SK-N-SH (cell line): ENCODE measurements at regions not wholly inside any gene's neighbourhood (a gene's known extent, or its start where the extent isn't known, plus 50 kb on each side); places are given as distances from the start of the nearest gene placed in this dataset.

Experiments
- CTCF ChIA-PET: fragments of 300-600, 350-600 bp; formaldehyde crosslinking; extraction: SDS; loops from one replicate; lab custom pipeline; 2021; lab: Yijun Ruan, JAX
- POLR2A ChIA-PET: fragments of 350-600 bp; sonication (Branson Sonifier 250); formaldehyde crosslinking; extraction: SDS; loops from one replicate; lab custom pipeline; 2020; ENCODE audit warnings: antibody characterized with exemption, inconsistent platforms; lab: Yijun Ruan, JAX
- DNase-seq: peaks from one replicate; pipeline ENCODE4 v3.0.0; 2012
- H2AFZ ChIP-seq: fragments of 200-600 bp; sonication (generic); 2 replicates; pipeline ENCODE4 v1.8.1; 2016; ENCODE audit warnings: antibody characterized with exemption, mild to moderate bottlenecking, low read depth
- H3F3A ChIP-seq: fragments of 200-600 bp; sonication (generic); replicated peaks from 2 replicates; pipeline ENCODE3; 2016; ENCODE audit warnings: antibody characterized with exemption, mild to moderate bottlenecking; ENCODE audit not compliant: insufficient read depth
- H3K27ac ChIP-seq, 2 experiments: fragments of 200-500 bp in 1 of 2; fragments of 200-600 bp in 1 of 2; sonication (Bioruptor generic) in 1 of 2; sonication (generic), shearing (Covaris generic) in 1 of 2; 2 replicates each; pipeline versions ENCODE4 v1.5.1 to v1.6.1; 2014 to 2016; ENCODE audit warnings: low read depth in 2 of 2, inconsistent platforms in 1 of 2, low read length in 1 of 2, mild to moderate bottlenecking in 1 of 2, mixed read lengths in 1 of 2
- H3K27me3 ChIP-seq: fragments of 200-600 bp; sonication (generic), shearing (Covaris generic); 2 replicates; pipeline ENCODE4 v1.6.1; 2016; ENCODE audit warnings: mixed run types; ENCODE audit not compliant: insufficient read depth
- H3K36me3 ChIP-seq, 2 experiments: fragments of 200-500 bp in 1 of 2; fragments of 200-600 bp in 1 of 2; sonication (Bioruptor generic) in 1 of 2; sonication (generic) in 1 of 2; replicated peaks in 1 of 2; 2 replicates each; pipeline versions ENCODE3 to v1.5.1; 2014 to 2016; ENCODE audit warnings: low read length in 1 of 2, mild to moderate bottlenecking in 1 of 2; ENCODE audit not compliant: insufficient read depth in 2 of 2, control insufficient read depth in 1 of 2
- H3K4me1 ChIP-seq, 2 experiments: fragments of 200-500 bp in 1 of 2; fragments of 200-600 bp in 1 of 2; sonication (Bioruptor generic) in 1 of 2; sonication (generic), shearing (Covaris generic) in 1 of 2; 2 replicates each; pipeline versions ENCODE4 v1.5.1 to v1.6.1; 2014 to 2016; ENCODE audit warnings: low read depth in 1 of 2, low read length in 1 of 2, mixed run types in 1 of 2; ENCODE audit not compliant: insufficient read depth in 2 of 2, control insufficient read depth in 1 of 2
- H3K4me2 ChIP-seq: fragments of 200-600 bp; sonication (generic), shearing (Covaris generic); 2 replicates; pipeline ENCODE4 v1.6.1; 2017; ENCODE audit warnings: mixed run types
- H3K4me3 ChIP-seq, 2 experiments: fragments of 200-500 bp in 1 of 2; fragments of 200-600 bp in 1 of 2; sonication (Bioruptor generic) in 1 of 2; sonication (generic), shearing (Covaris generic) in 1 of 2; 2 replicates each; pipeline versions ENCODE4 v1.5.1 to v1.8.1; 2014 to 2016; ENCODE audit warnings: low read depth in 2 of 2, inconsistent platforms in 1 of 2, low read length in 1 of 2, mild to moderate bottlenecking in 1 of 2, mixed read lengths in 1 of 2, moderate library complexity in 1 of 2
- H3K79me2 ChIP-seq: fragments of 200-600 bp; sonication (generic); 2 replicates; pipeline ENCODE4 v1.8.1; 2017; ENCODE audit warnings: mild to moderate bottlenecking; ENCODE audit not compliant: insufficient read depth
- H3K9ac ChIP-seq: fragments of 200-600 bp; sonication (generic); 2 replicates; pipeline ENCODE4 v1.6.1; 2017; ENCODE audit warnings: mixed run types
- H3K9me2 ChIP-seq: fragments of 200-600 bp; sonication (generic); 2 replicates; pipeline ENCODE4 v1.6.1; 2017; ENCODE audit warnings: mixed run types
- H3K9me3 ChIP-seq: fragments of 200-600 bp; sonication (generic); 2 replicates; pipeline ENCODE4 v1.6.1; 2017; ENCODE audit warnings: mixed run types, mild to moderate bottlenecking, moderate library complexity
- H4K20me1 ChIP-seq: fragments of 200-600 bp; sonication (generic); 2 replicates; pipeline ENCODE4 v1.6.1; 2017; ENCODE audit warnings: mild to moderate bottlenecking, mixed run types; ENCODE audit not compliant: insufficient read depth
- CTCF ChIP-seq: fragments of 200-600 bp; sonication (generic); IDR thresholded peaks from 2 replicates; pipeline ENCODE4 v1.6.1; 2017; ENCODE audit warnings: antibody characterized with exemption, mild to moderate bottlenecking, moderate library complexity
- ELF1 ChIP-seq: IDR thresholded peaks from 2 replicates; pipeline ENCODE4 v1.4.0; 2012
- FOSL2 ChIP-seq: IDR thresholded peaks from 2 replicates; pipeline ENCODE4 v1.4.0; 2012; ENCODE audit warnings: low read depth, mild to moderate bottlenecking, moderate library complexity, borderline replicate concordance
- FOXM1 ChIP-seq: IDR thresholded peaks from 2 replicates; pipeline ENCODE4 v1.4.0; 2012; ENCODE audit warnings: low read depth, mild to moderate bottlenecking
- GATA2 ChIP-seq: sonication (generic); formaldehyde crosslinking; IDR thresholded peaks from 2 replicates; pipeline ENCODE4 v1.5.0; 2020; ENCODE audit warnings: mild to moderate bottlenecking, missing genetic modification reagents
- MXI1 ChIP-seq: IDR thresholded peaks from 2 replicates; pipeline ENCODE4 v1.6.1; 2012; ENCODE audit warnings: mild to moderate bottlenecking, low read depth, low read length, improper control_type of control experiment
- NFIC ChIP-seq: IDR thresholded peaks from 2 replicates; pipeline ENCODE4 v1.4.0; 2012; ENCODE audit warnings: borderline replicate concordance
- PBX3 ChIP-seq: IDR thresholded peaks from 2 replicates; pipeline ENCODE4; 2012
- SIN3A ChIP-seq: IDR thresholded peaks from 2 replicates; pipeline ENCODE4 v1.6.1; 2012; ENCODE audit warnings: low read depth, mild to moderate bottlenecking, low read length, moderate library complexity, borderline replicate concordance
- TAF1 ChIP-seq: IDR thresholded peaks from 2 replicates; pipeline ENCODE4 v1.6.1; 2012; ENCODE audit warnings: low read depth, mild to moderate bottlenecking, low read length, moderate library complexity, borderline replicate concordance
- TCF12 ChIP-seq: IDR thresholded peaks from 2 replicates; pipeline ENCODE4 v1.4.0; 2012
- TEAD4 ChIP-seq: IDR thresholded peaks from 2 replicates; pipeline ENCODE4 v1.4.0; 2012; ENCODE audit warnings: mild to moderate bottlenecking, borderline replicate concordance; ENCODE audit not compliant: insufficient read depth
- USF1 ChIP-seq: IDR thresholded peaks from 2 replicates; pipeline ENCODE4 v1.4.0; 2012; ENCODE audit warnings: low read depth, borderline replicate concordance
- YY1 ChIP-seq: IDR thresholded peaks from 2 replicates; pipeline ENCODE4 v1.4.0; 2012; ENCODE audit warnings: low read depth, mild to moderate bottlenecking
- ZBTB33 ChIP-seq: IDR thresholded peaks from 2 replicates; pipeline ENCODE4 v1.4.0; 2012; ENCODE audit warnings: low read depth, borderline replicate concordance
- WGBS: methylation state at CpG from one replicate; pipeline ENCODE4 v1.1.6; 2017; ENCODE audit warnings: low lambda C conversion rate; 5-methylcytosine and 5-hydroxymethylcytosine counted together
- TF ChIP-seq, protein P1 (sequence below): fragments of 150-350 bp; IDR thresholded peaks from 2 replicates; pipeline ENCODE4 v1.6.1; 2017; ENCODE audit warnings: antibody characterized with exemption, low read length, low read depth, borderline replicate concordance

DNA sequence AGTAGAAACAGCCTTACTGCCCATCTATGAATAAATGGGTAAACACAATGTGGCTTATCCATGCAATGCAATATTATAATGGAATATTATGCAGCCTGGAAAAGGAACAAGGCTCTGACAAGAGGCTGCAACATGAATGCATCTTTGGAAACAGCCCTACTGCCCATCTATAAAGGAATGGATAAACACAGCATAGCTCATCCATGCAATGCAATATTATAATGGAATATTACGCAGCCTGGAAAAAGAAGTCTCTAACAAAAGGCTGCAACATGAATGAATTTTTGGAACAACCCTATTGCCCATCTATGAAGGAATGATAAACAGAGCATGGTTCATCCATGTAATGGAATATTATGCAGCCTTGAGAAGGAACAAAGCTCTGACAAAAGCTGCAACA lies 161.0 kb downstream of the CRLF2 start:
- TF ChIP-seq USF1, result no peak
- TF ChIP-seq CTCF, result no peak
- TF ChIP-seq MXI1, result no peak
- TF ChIP-seq GATA2 (CRISPR knock-in tag), result no peak
- no peak for TF ChIP-seq TEAD4
- no peak for TF ChIP-seq SIN3A
- TF ChIP-seq ZBTB33, result no peak
- no peak for TF ChIP-seq TCF12
- TF ChIP-seq YY1, result no peak
- TF ChIP-seq ELF1, result no peak
- TF ChIP-seq NFIC, result no peak
- TF ChIP-seq PBX3, result no peak
- TF ChIP-seq, protein P1, sequence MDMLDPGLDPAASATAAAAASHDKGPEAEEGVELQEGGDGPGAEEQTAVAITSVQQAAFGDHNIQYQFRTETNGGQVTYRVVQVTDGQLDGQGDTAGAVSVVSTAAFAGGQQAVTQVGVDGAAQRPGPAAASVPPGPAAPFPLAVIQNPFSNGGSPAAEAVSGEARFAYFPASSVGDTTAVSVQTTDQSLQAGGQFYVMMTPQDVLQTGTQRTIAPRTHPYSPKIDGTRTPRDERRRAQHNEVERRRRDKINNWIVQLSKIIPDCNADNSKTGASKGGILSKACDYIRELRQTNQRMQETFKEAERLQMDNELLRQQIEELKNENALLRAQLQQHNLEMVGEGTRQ, result no peak
- no peak for TF ChIP-seq TAF1
- no peak for TF ChIP-seq FOSL2
- TF ChIP-seq FOXM1, result no peak
- Histone ChIP-seq H3K27ac (no peak overlapping the region), H3K9me3 (peaks cover 5% of the 10 kb centered on the region; the same call in 1 of the 2 replicates), H3K27me3 (no peaks in the 10 kb centered on the region), H3K4me2 (no peak overlapping the region), H2AFZ (no peak overlapping the region), H3K79me2 (no peaks in the 10 kb centered on the region), H3K9ac (no peak overlapping the region), H3F3A (no peaks in the 10 kb centered on the region), H3K4me3 (no peak overlapping the region), H3K36me3 (no peaks in the 10 kb centered on the region), H3K4me1 (no peaks in the 10 kb centered on the region), H3K9me2 (no peaks in the 10 kb centered on the region), H4K20me1 (no peaks in the 10 kb centered on the region)
- no peak for DNase-seq
- ChIA-PET POLR2A (no interaction called here), CTCF (no interaction called here)
- WGBS, result 89% methylated on average over 1 of the region's 1 CpG
